Spleen (tissue), 11 donors: ENCODE measurements at regions not wholly inside any gene's neighbourhood (a gene's known extent, or its start where the extent isn't known, plus 50 kb on each side); places are given as distances from the start of the nearest gene placed in this dataset.

Experiments
- DNase-seq: peaks from one replicate; pipeline ENCODE4 v3.0.0-alpha.2; 2020
- H3K27ac ChIP-seq, 8 donors: fragments of 200-600 bp; sonication (generic) in 7 of 8; 1 replicate in 4 of 8; 2 replicates in 4 of 8; pipeline versions ENCODE4 v1.5.0 to v1.8.0; 2016 to 2021; ENCODE audit warnings: inconsistent platforms in 4 of 8, mild to moderate bottlenecking in 4 of 8, moderate library complexity in 1 of 8
- H3K27me3 ChIP-seq, 7 donors: fragments of 200-600 bp; sonication (generic) in 6 of 7; replicated peaks in 1 of 7; 1 replicate in 4 of 7; 2 replicates in 3 of 7; pipeline versions ENCODE4 v1.5.0 to v1.8.0; 2016 to 2021; ENCODE audit warnings: inconsistent platforms in 3 of 7, mild to moderate bottlenecking in 1 of 7
- H3K36me3 ChIP-seq, 6 donors: fragments of 200-600 bp; sonication (generic) in 5 of 6; 1 replicate in 4 of 6; 2 replicates in 2 of 6; pipeline versions ENCODE4 v1.5.0 to v1.8.0; 2016 to 2021; ENCODE audit warnings: inconsistent platforms in 2 of 6
- H3K4me1 ChIP-seq, 6 donors: fragments of 200-600 bp; sonication (generic) in 5 of 6; 1 replicate in 3 of 6; 2 replicates in 3 of 6; pipeline versions ENCODE4 v1.5.0 to v1.8.0; 2016 to 2021; ENCODE audit warnings: inconsistent platforms in 3 of 6
- H3K4me3 ChIP-seq, 8 donors: fragments of 200-600 bp; sonication (generic) in 7 of 8; 1 replicate in 4 of 8; 2 replicates in 4 of 8; pipeline versions ENCODE4 v1.5.0 to v1.8.0; 2016 to 2021; ENCODE audit warnings: inconsistent platforms in 4 of 8, mild to moderate bottlenecking in 4 of 8, moderate library complexity in 2 of 8
- H3K9me3 ChIP-seq, 8 donors: fragments of 200-600 bp; sonication (generic) in 7 of 8; 1 replicate in 4 of 8; 2 replicates in 4 of 8; pipeline versions ENCODE4 v1.5.0 to v1.8.0; 2016 to 2021; ENCODE audit warnings: inconsistent platforms in 4 of 8
- POLR2A ChIP-seq, 3 donors: fragments of 450-650 bp; IDR thresholded peaks; one replicate each; pipeline ENCODE4 v1.5.1; 2017; ENCODE audit warnings: antibody characterized with exemption in 3 of 3, mild to moderate bottlenecking in 1 of 3
- POLR2AphosphoS5 ChIP-seq, 3 donors: sonication (generic); formaldehyde crosslinking; IDR thresholded peaks; one replicate each; pipeline ENCODE4 v1.5.1; 2017; ENCODE audit warnings: antibody characterized with exemption in 3 of 3
- WGBS, 5 donors: extraction: QIAGEN DNeasy Blood & Tissue Kit in 3 of 5; methylation state at CpG; one replicate each; pipeline versions ENCODE4 v1.1.5 to v1.1.7; 2013 to 2018; 5-methylcytosine and 5-hydroxymethylcytosine counted together
- intact Hi-C: fragments of 100-400 bp; cut with DNase I; formaldehyde crosslinking; loops from one replicate; pipeline ENCODE4 v1.15.0; 2023; ENCODE audit warnings: low total_unique reads
- TF ChIP-seq, protein P1 (sequence below), 11 experiments: fragments of 200-600 bp in 7 of 11; fragments of 450-650 bp in 4 of 11; sonication (generic) in 4 of 11; IDR thresholded peaks in 8 of 11; conservative IDR thresholded peaks in 3 of 11; 1 replicate in 7 of 11; 2 replicates in 4 of 11; pipeline versions ENCODE4 v1.4.0 to v1.8.0; 2016 to 2021; ENCODE audit warnings: antibody characterized with exemption in 11 of 11, inconsistent platforms in 4 of 11, mild to moderate bottlenecking in 1 of 11
- donor health status: healthy with polysubstance abuse.
- donor health status: DM: no; HTN: no; CAD: no; lungs with moderate emphysema.
- donor health status: DM: no; HTN: no; CAD: no.
- donor health status: Bipolar disorder and iron deficiency.
- donor health status: healthy.
- donor health status: DM: no; HTN: no; CAD: no.
- donor health status: DM: yes; HTN: yes; CAD: no.

DNA sequence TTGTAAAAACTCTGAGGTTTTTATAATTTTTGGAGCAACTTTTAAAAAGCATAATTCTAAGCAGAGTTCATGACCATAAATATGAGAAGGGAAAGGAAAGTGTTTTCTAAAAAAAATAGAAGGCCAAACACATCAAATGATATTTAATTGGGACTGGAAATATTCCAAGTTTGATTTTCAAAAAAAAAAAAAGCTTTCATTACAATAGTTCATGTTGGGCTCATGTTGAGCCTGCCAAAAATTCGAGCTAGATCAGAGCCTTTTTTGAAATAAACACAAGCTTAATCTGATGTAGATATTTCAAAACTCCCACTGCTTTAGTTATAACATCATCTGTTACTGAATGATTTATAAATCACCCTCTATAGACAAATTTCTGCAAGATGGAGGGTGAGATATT is 163.4 kb upstream of the DEFB112 start:
- no peak for DNase-seq
- H3K27ac ChIP-seq: no peak overlapping the region
- TF ChIP-seq POLR2AphosphoS5 (IDR thresholded peaks at IDR 0.05) (no peak), POLR2A (IDR thresholded peaks at IDR 0.05) (no peak)
- TF ChIP-seq, protein P1, sequence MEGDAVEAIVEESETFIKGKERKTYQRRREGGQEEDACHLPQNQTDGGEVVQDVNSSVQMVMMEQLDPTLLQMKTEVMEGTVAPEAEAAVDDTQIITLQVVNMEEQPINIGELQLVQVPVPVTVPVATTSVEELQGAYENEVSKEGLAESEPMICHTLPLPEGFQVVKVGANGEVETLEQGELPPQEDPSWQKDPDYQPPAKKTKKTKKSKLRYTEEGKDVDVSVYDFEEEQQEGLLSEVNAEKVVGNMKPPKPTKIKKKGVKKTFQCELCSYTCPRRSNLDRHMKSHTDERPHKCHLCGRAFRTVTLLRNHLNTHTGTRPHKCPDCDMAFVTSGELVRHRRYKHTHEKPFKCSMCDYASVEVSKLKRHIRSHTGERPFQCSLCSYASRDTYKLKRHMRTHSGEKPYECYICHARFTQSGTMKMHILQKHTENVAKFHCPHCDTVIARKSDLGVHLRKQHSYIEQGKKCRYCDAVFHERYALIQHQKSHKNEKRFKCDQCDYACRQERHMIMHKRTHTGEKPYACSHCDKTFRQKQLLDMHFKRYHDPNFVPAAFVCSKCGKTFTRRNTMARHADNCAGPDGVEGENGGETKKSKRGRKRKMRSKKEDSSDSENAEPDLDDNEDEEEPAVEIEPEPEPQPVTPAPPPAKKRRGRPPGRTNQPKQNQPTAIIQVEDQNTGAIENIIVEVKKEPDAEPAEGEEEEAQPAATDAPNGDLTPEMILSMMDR (IDR thresholded peaks at IDR 0.05 in 8 of 11, conservative IDR thresholded peaks at IDR 0.05 in 3 of 11): no peak
- H3K4me1 ChIP-seq: no peaks in the 10 kb centered on the region
- no peak overlapping the region for H3K4me3 ChIP-seq
- no peaks in the 10 kb centered on the region for H3K27me3 ChIP-seq
- intact Hi-C loops: no loop called here
- H3K9me3 ChIP-seq: peaks cover 0 to 13% (median 6%) of the 10 kb centered on the region in 8 donors
- 21 to 43% (median 32%) methylated on average over 1 of the region's 1 CpG for WGBS, 5 donors
- no peaks in the 10 kb centered on the region for H3K36me3 ChIP-seq

DNA sequence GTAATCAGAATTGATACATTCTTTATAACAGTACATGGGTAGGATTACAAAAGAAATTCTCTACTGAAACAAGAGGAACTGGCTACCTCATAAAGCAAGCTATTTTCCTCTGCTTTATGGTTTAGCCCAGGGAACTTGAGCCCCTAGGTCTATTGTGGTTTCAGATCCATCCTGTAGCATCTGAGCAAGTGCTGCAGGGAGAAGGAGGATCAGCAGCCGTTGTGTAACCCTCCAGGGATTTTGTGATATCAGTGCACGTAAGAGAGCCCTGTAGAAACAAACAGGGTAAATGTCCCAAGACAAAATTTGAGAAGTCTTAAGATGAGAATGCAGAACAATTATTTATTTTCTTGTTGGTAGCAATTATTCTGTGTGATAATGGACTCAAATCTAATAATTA is 165.2 kb upstream of the DEFB112 start:
- no peak overlapping the region for H3K27ac ChIP-seq
- 52 to 58% (median 54%) methylated on average over 2 of the region's 2 CpGs for WGBS, 5 donors
- intact Hi-C loops: no loop called here
- DNase-seq: no peak
- no peak for TF ChIP-seq POLR2A (IDR thresholded peaks at IDR 0.05)
- no peak for TF ChIP-seq POLR2AphosphoS5 (IDR thresholded peaks at IDR 0.05)
- TF ChIP-seq, protein P1 (IDR thresholded peaks at IDR 0.05 in 8 of 11, conservative IDR thresholded peaks at IDR 0.05 in 3 of 11): no peak
- H3K9me3 ChIP-seq: no peaks in the 10 kb centered on the region
- H3K4me3 ChIP-seq: no peak overlapping the region
- H3K27me3 ChIP-seq: no peaks in the 10 kb centered on the region
- H3K4me1 ChIP-seq: no peaks in the 10 kb centered on the region
- no peaks in the 10 kb centered on the region for H3K36me3 ChIP-seq

DNA sequence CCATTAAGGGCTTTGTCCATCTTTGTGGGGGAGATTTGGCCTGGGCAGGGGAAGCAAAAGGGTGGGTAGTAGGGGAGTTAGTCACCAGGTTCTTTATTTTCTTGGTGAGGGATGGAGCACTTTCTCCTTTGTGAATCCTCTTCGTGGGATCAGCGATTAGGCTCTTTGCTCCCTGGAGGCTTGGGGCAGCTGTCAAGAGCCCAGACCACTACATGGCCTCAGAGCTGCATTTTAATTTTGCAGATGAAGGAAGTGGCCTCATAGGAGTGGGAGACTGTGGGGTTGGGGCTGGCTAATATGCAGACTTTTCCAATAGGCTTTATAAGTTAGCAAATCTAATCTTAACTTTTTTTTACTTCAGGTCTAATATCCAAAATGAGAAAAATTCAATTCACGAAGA is 168.1 kb upstream of the DEFB112 start:
- H3K27me3 ChIP-seq: no peaks in the 10 kb centered on the region
- H3K4me3 ChIP-seq: no peak overlapping the region
- H3K4me1 ChIP-seq: no peaks in the 10 kb centered on the region
- peaks cover 0 to 5% (median 0%) of the 10 kb centered on the region in 8 donors for H3K9me3 ChIP-seq
- TF ChIP-seq POLR2A (IDR thresholded peaks at IDR 0.05): no peak
- TF ChIP-seq, protein P1 (IDR thresholded peaks at IDR 0.05 in 8 of 11, conservative IDR thresholded peaks at IDR 0.05 in 3 of 11): no peak
- no peak for TF ChIP-seq POLR2AphosphoS5 (IDR thresholded peaks at IDR 0.05)
- no peak overlapping the region for H3K27ac ChIP-seq
- intact Hi-C loops: no loop called here
- DNase-seq: no peak
- 59 to 79% (median 71%) methylated on average over 3 of the region's 3 CpGs for WGBS, 5 donors
- no peaks in the 10 kb centered on the region for H3K36me3 ChIP-seq

DNA sequence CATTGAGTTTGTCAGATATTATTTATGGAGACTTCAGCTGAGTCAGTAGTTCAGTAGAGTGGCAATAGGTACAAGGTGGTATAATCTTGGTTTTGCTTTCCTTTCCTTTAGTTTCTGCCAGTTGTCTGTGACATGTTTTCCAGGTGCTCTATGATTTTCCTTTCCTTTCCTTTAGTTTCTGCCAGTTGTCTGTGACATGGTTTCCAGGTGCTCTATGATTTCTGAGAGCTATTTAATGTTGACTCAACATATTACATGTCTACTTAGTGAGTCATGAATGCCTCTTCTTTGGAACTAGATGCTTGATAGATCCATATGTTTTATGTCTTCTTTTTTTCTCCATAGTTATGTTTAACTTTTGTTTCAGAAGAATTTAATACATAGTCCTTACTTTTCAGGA is 186.4 kb upstream of the DEFB112 start:
- TF ChIP-seq, protein P1 (IDR thresholded peaks at IDR 0.05 in 8 of 11, conservative IDR thresholded peaks at IDR 0.05 in 3 of 11): no peak
- TF ChIP-seq POLR2A (IDR thresholded peaks at IDR 0.05) (no peak), POLR2AphosphoS5 (IDR thresholded peaks at IDR 0.05) (no peak)
- peaks cover 0 to 14% (median 0%) of the 10 kb centered on the region in 8 donors for H3K9me3 ChIP-seq
- H3K27ac ChIP-seq: no peak overlapping the region
- no peaks in the 10 kb centered on the region for H3K36me3 ChIP-seq
- intact Hi-C loops: no loop called here
- H3K4me1 ChIP-seq: no peaks in the 10 kb centered on the region
- no peak overlapping the region for H3K4me3 ChIP-seq
- DNase-seq: no peak
- H3K27me3 ChIP-seq: no peaks in the 10 kb centered on the region
